Neutrophil (primary cell): ENCODE measurements at regions not wholly inside any gene's neighbourhood (a gene's known extent, or its start where the extent isn't known, plus 50 kb on each side); places are given as distances from the start of the nearest gene placed in this dataset.

Experiments
- H3K27ac ChIP-seq: fragments of 200-600 bp; sonication (generic); 2 replicates; pipeline ENCODE4 v1.5.1; 2016; ENCODE audit warnings: mild to moderate bottlenecking, moderate library complexity
- H3K27me3 ChIP-seq: fragments of 200-600 bp; sonication (generic); 2 replicates; pipeline ENCODE4 v1.6.0; 2016; ENCODE audit warnings: mild to moderate bottlenecking
- H3K36me3 ChIP-seq: fragments of 200-600 bp; sonication (generic); 2 replicates; pipeline ENCODE4 v1.5.1; 2017
- H3K4me1 ChIP-seq, 2 experiments: fragments of 200-600 bp in 1 of 2; sonication (generic) in 1 of 2; 1 replicate in 1 of 2; 2 replicates in 1 of 2; pipeline versions ENCODE4 v1.5.1 to v1.6.1; 2013 to 2016; ENCODE audit warnings: low read depth in 1 of 2, low read length in 1 of 2, mild to moderate bottlenecking in 1 of 2, moderate library complexity in 1 of 2; ENCODE audit not compliant: control insufficient read depth in 1 of 2, insufficient read depth in 1 of 2
- H3K4me3 ChIP-seq, 2 experiments: fragments of 200-600 bp in 1 of 2; sonication (generic) in 1 of 2; 1 replicate in 1 of 2; 2 replicates in 1 of 2; pipeline ENCODE4 v1.5.1; 2013 to 2016; ENCODE audit warnings: low read depth in 1 of 2, low read length in 1 of 2, mild to moderate bottlenecking in 1 of 2, moderate library complexity in 1 of 2
- H3K9me3 ChIP-seq: fragments of 200-600 bp; sonication (generic); 2 replicates; pipeline ENCODE4 v1.5.1; 2016
- CTCF ChIP-seq: fragments of 200-600 bp; sonication (generic); IDR thresholded peaks from 2 replicates; pipeline ENCODE4 v1.5.1; 2016; ENCODE audit warnings: antibody characterized with exemption

GRCh38 chr10:6741541-6741941 lies 161.5 kb upstream of the PRKCQ start:
- Histone ChIP-seq H3K27ac (no peak overlapping the region), H3K4me3 (no peak overlapping the region), H3K4me1 (peaks cover 0 to 5% of the 10 kb centered on the region in 2 experiments)

GRCh38 chr10:6739530-6740174 lies 159.6 kb upstream of the PRKCQ start:
- H3K4me1 ChIP-seq, result peaks cover 0 to 5% of the 10 kb centered on the region in 2 experiments

More at GRCh38 chr10:6741541-6741941, 161.5 kb upstream of the PRKCQ start:
- TF ChIP-seq CTCF, result no peak
- no peaks in the 10 kb centered on the region for H3K9me3 ChIP-seq
- peaks cover 27% of the 10 kb centered on the region for H3K27me3 ChIP-seq
- H3K36me3 ChIP-seq, result no peaks in the 10 kb centered on the region

GRCh38 chr10:6738112-6738768 lies 158.2 kb upstream of the PRKCQ start:
- no peaks in the 10 kb centered on the region for H3K9me3 ChIP-seq
- peaks cover 0 to 5% of the 10 kb centered on the region in 2 experiments for H3K4me1 ChIP-seq
- H3K36me3 ChIP-seq, result no peaks in the 10 kb centered on the region
- H3K27me3 ChIP-seq, result peaks cover 58% of the 10 kb centered on the region
- TF ChIP-seq CTCF, result no peak
- H3K27ac ChIP-seq, result no peak overlapping the region
- no peak overlapping the region for H3K4me3 ChIP-seq

More at GRCh38 chr10:6739530-6740174, 159.6 kb upstream of the PRKCQ start:
- Histone ChIP-seq H3K9me3 (no peaks in the 10 kb centered on the region), H3K27ac (no peak overlapping the region), H3K4me3 (no peak overlapping the region), H3K36me3 (no peaks in the 10 kb centered on the region), H3K27me3 (peaks cover 44% of the 10 kb centered on the region)
- TF ChIP-seq CTCF, result no peak

- peaks cover 62% of the 10 kb centered on the region for H3K27me3 ChIP-seq
- H3K9me3 ChIP-seq, result no peaks in the 10 kb centered on the region
- H3K27ac ChIP-seq, result no peak overlapping the region
- peaks cover 0 to 5% of the 10 kb centered on the region in 2 experiments for H3K4me1 ChIP-seq
- H3K36me3 ChIP-seq, result no peaks in the 10 kb centered on the region
- TF ChIP-seq CTCF, result no peak
- no peak overlapping the region for H3K4me3 ChIP-seq
These were observed 157.7 kb upstream of the PRKCQ start for GRCh38 chr10:6737758-6738111.

- Histone ChIP-seq H3K27ac (no peak overlapping the region), H3K9me3 (no peaks in the 10 kb centered on the region), H3K4me3 (no peak overlapping the region), H3K36me3 (no peaks in the 10 kb centered on the region), H3K27me3 (peaks cover 63% of the 10 kb centered on the region), H3K4me1 (peaks cover 0 to 5% of the 10 kb centered on the region in 2 experiments)
- TF ChIP-seq CTCF, result no peak
These were observed 157.1 kb upstream of the PRKCQ start for GRCh38 chr10:6737080-6737641.
